GM12865 (cell line): ENCODE measurements at regions not wholly inside any gene's neighbourhood (a gene's known extent, or its start where the extent isn't known, plus 50 kb on each side); places are given as distances from the start of the nearest gene placed in this dataset.

Experiments
- DNase-seq: peaks from one replicate; pipeline ENCODE4 v3.0.0; 2010; ENCODE audit warnings: low read depth
- H3K4me3 ChIP-seq: 2 replicates; pipeline ENCODE4 v1.5.1; 2011; ENCODE audit warnings: mild to moderate bottlenecking, low read depth, low read length, control low read depth
- TF ChIP-seq, protein P1 (sequence below): IDR thresholded peaks from 2 replicates; pipeline ENCODE4 v1.5.1; 2011; ENCODE audit warnings: low read length, control low read depth, low read depth, inconsistent platforms; ENCODE audit not compliant: insufficient read depth; ENCODE audit errors: missing control alignments

DNA sequence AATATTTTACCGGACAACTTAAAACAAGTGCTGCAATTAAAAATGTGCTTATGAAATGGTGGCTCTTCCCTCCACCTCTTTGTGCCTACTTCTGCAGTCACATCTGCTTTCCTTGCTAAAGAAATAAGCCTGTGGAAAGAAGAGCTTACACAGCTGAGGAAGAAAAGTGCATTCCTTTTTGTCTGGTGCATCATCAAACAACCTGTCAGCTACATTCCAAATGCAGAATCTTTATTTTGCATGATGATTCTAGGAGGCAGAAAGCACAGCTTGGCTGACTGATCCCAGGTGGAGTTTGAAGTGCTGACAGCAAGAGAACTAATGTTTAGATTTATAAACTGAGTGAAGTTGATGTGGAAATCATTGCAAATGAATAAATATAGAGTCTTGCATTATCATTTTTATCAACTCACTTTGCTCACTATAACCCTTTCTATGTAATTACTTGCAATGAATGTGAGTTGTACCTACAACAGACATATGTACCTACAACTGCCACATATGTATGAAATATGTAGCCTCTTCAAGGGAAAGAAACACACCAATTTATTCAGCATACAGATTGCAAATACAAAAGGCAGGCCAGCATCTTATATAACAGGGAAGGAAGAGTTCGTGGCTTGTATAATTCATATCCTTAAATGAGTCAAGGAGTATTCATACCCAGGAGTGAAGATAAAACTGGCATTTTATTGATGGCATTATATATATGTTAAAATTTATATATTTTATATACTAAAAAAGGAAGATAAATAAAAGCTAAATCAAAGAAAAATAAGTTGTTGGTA is 223.4 kb upstream of the MCHR2 start:
- TF ChIP-seq, protein P1, sequence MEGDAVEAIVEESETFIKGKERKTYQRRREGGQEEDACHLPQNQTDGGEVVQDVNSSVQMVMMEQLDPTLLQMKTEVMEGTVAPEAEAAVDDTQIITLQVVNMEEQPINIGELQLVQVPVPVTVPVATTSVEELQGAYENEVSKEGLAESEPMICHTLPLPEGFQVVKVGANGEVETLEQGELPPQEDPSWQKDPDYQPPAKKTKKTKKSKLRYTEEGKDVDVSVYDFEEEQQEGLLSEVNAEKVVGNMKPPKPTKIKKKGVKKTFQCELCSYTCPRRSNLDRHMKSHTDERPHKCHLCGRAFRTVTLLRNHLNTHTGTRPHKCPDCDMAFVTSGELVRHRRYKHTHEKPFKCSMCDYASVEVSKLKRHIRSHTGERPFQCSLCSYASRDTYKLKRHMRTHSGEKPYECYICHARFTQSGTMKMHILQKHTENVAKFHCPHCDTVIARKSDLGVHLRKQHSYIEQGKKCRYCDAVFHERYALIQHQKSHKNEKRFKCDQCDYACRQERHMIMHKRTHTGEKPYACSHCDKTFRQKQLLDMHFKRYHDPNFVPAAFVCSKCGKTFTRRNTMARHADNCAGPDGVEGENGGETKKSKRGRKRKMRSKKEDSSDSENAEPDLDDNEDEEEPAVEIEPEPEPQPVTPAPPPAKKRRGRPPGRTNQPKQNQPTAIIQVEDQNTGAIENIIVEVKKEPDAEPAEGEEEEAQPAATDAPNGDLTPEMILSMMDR = no peak
- no peak for DNase-seq
- H3K4me3 ChIP-seq = no peak overlapping the region

DNA sequence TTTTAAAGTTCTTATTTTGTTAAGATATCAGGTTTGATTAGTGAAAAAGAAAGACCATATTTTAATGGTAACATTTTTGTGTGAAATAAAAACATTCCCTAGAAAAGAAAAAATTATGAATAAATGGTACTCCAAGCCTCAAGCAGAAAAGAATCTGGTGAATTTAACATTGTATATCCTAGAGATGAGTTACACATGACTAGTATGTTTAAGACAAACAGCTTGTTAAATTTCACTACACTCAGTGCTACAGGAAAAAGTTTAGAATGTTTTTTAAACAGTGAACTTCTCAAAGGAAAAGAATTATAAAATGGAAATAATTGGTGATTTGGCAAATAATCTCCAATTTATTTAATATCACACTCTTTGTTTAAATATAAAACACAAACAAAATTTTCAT is 222.7 kb upstream of the MCHR2 start:
- no peak overlapping the region for H3K4me3 ChIP-seq
- TF ChIP-seq, protein P1 = no peak
- no peak for DNase-seq

DNA sequence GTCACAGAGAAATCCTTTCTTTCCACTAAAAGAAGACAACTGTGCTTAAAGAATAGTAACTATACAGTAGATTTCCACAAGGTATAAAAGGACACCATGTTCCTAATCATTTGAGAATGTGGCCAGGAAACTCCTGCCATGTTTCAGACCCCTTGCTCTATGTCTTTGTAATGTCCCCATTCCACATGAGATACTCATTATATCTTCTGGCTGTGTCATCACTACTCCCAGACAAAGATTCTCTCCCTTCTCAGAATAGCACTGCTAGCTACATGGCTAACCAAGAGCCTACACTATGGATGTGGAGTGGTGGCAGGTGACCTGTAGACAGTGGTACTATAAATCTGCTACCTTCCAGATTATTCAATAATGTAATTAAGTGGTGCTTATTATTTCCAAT is 218.1 kb upstream of the MCHR2 start:
- H3K4me3 ChIP-seq = no peak overlapping the region
- TF ChIP-seq, protein P1 = no peak
- no peak for DNase-seq

DNA sequence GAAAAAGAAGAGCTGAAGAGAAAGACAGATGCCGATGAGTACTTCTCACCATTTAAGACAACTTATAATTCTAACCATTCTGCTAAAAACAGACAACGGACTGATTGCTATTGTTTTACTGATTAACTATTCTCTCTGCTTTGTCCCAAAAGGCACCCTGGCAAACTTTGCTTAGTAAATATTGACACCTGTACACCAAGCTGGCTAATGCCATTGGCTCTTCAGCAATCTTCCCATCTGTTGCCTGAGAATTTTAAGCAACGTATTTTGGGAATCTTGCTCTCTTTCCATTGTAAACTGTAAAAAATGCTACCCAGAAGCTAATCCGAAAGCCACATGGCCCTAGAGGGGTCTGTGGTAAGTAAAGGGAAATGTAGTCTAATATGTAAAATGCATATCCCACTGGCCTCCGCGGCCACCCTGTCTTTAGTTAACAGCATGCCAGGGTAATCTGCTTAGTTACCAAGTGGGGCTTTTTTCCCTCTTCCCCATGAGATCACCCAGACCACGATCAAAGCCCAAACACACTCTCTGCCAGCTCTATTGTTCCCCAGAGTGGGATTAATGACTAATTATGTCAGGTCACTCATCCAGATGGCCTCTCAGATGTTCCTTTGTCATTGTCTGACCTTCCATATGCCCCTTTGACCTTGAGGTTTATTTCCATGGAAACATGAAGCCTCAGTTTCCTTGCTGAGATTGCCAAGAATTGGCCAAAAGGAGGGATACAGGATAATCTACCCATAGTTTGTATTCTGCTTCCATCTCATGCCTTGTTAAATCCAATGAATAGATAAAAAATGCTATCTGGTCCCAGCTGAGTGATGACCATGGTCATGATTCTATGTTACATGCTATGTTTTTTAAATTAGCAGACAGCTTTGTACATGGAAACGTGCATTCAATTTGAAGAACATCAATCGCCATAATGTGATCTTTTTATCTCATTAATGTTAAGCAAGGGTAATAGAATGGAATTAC is 216.4 kb upstream of the MCHR2 start:
- no peak overlapping the region for H3K4me3 ChIP-seq
- no peak for DNase-seq
- TF ChIP-seq, protein P1 = no peak

DNA sequence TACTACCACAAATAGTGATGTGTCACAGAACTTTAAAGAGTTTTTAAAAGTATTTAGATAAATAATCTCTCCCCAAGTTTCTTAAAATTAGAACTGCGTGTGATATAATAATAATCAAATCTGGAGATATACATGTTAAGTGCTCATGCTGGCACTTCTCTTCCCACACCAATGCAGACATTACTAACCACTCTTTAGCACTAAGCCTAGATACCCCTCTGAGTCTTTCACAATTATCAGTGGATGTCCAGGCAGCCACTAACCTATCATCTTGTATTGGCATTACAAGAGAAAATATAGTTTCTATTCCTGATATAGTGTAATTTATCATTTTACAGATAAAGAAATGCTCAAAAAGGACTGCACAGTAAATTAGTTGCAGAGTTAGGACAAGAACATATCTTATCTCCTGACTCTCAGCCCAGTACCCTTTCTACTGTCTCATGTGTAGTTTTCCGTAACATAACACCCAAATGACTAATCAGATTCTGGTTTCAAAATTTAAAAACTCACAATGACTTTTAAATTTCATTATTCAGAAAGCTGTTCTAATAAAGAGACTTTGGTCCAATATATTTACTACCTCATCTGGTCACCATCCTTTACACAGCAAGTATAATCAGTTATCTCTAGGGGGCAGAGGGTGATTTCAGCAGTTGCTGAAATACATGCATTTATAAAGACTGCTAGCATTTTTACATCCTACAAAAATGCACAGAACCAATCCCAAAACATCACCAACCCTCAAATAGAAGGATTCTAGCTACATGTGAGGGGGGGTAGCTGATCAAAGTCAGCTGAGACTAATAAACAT is 215.5 kb upstream of the MCHR2 start:
- TF ChIP-seq, protein P1 = no peak
- no peak for DNase-seq
- no peak overlapping the region for H3K4me3 ChIP-seq

DNA sequence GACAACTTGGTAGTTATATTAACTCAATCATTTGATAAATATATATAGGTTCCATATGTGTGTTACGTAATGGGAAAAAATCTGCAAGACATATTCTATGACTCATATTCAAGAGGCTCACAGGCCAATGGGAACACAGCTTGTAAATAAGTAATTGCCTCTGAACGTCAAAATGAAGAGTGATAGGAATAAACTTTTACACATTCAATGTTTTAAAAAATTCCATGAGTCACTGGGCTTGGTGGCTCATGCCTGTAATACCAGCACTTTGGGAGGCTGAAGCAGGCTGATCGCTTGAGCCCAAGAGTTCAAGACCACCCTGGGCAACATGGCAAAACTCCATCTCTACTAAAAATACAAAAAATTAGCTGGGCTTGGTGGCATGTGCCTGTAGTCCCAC is 209.4 kb upstream of the MCHR2 start:
- H3K4me3 ChIP-seq = no peak overlapping the region
- TF ChIP-seq, protein P1 = no peak
- no peak for DNase-seq
